Thymus (tissue), 11 donors: ENCODE measurements at regions not wholly inside any gene's neighbourhood (a gene's known extent, or its start where the extent isn't known, plus 50 kb on each side); places are given as distances from the start of the nearest gene placed in this dataset.

Experiments used
- DNase-seq, 9 donors: peaks; one replicate each; pipeline ENCODE4 v3.0.0-alpha.2; 2013; ENCODE audit warnings: low spot score in 9 of 9, low read depth in 6 of 9, missing footprints in 1 of 9
- H3K27ac ChIP-seq, 2 donors: one replicate each; pipeline ENCODE4 v1.5.1; 2013; ENCODE audit warnings: control low read depth in 1 of 2, low read depth in 1 of 2, low read length in 1 of 2, mild to moderate bottlenecking in 1 of 2, moderate library complexity in 1 of 2
- H3K27me3 ChIP-seq, 2 donors: one replicate each; pipeline ENCODE4 v1.5.1; 2013; ENCODE audit warnings: low read length in 1 of 2; ENCODE audit not compliant: control insufficient read depth in 2 of 2, insufficient read depth in 1 of 2
- H3K36me3 ChIP-seq, 2 donors: one replicate each; pipeline ENCODE4 v1.5.1; 2013; ENCODE audit warnings: low read length in 1 of 2, mild to moderate bottlenecking in 1 of 2, moderate library complexity in 1 of 2; ENCODE audit not compliant: control insufficient read depth in 2 of 2, insufficient read depth in 2 of 2
- H3K4me1 ChIP-seq, 2 donors: one replicate each; pipeline ENCODE4 v1.5.1; 2013; ENCODE audit warnings: low read length in 2 of 2; ENCODE audit not compliant: control insufficient read depth in 2 of 2, insufficient read depth in 2 of 2
- H3K4me3 ChIP-seq, 2 donors: one replicate each; pipeline ENCODE4 v1.5.1; 2013; ENCODE audit warnings: low read length in 2 of 2, control low read depth in 1 of 2, mild to moderate bottlenecking in 1 of 2
- H3K9me3 ChIP-seq, 2 donors: one replicate each; pipeline ENCODE4 v1.5.1; 2013; ENCODE audit warnings: low read length in 1 of 2, mild to moderate bottlenecking in 1 of 2; ENCODE audit not compliant: control insufficient read depth in 2 of 2, insufficient read depth in 1 of 2
- WGBS: extraction: QIAGEN DNeasy Blood & Tissue Kit; methylation state at CpG from one replicate; pipeline ENCODE4 v1.1.7; 2013; 5-methylcytosine and 5-hydroxymethylcytosine counted together
- donor health status: healthy.

GRCh38 chr1:209219791-209220524 lies 363.6 kb upstream of the CAMK1G start:
- H3K4me3 ChIP-seq: no peak overlapping the region
- no peaks in the 10 kb centered on the region for H3K36me3 ChIP-seq
- DNase-seq: peak in 6 of 9 donors; percentile 18 to 72 (median 33)
- H3K27me3 ChIP-seq: no peaks in the 10 kb centered on the region
- H3K4me1 ChIP-seq: peaks cover 9 to 10% of the 10 kb centered on the region in 2 donors
- H3K27ac ChIP-seq: no peak overlapping the region
- peaks cover 0 to 4% of the 10 kb centered on the region in 2 donors for H3K9me3 ChIP-seq
- 22% methylated on average over 16 of the region's 16 CpGs for WGBS

- Histone ChIP-seq H3K4me1 (peaks cover 9 to 10% of the 10 kb centered on the region in 2 donors), H3K9me3 (no peaks in the 10 kb centered on the region), H3K36me3 (no peaks in the 10 kb centered on the region), H3K27me3 (no peaks in the 10 kb centered on the region), H3K27ac (no peak overlapping the region), H3K4me3 (no peak overlapping the region)
- no peak for DNase-seq
- 99% methylated on average over 5 of the region's 5 CpGs for WGBS
Observed at GRCh38 chr1:209222826-209223225, 360.7 kb upstream of the CAMK1G start.

- no peak overlapping the region for H3K27ac ChIP-seq
- WGBS: 0% methylated on average over 1 of the region's 1 CpG
- H3K4me1 ChIP-seq: peaks cover 9 to 10% of the 10 kb centered on the region in 2 donors
Observed at GRCh38 chr1:209223791-209224190, 359.7 kb upstream of the CAMK1G start.

GRCh38 chr1:209224886-209225285 lies 358.6 kb upstream of the CAMK1G start:
- Histone ChIP-seq H3K36me3 (no peaks in the 10 kb centered on the region), H3K27me3 (no peaks in the 10 kb centered on the region), H3K9me3 (no peaks in the 10 kb centered on the region), H3K4me1 (peaks cover 7 to 8% of the 10 kb centered on the region in 2 donors), H3K4me3 (no peak overlapping the region), H3K27ac (no peak overlapping the region)
- no peak for DNase-seq
- whole genome bisulfite sequencing: 97% methylated on average over 4 of the region's 4 CpGs

More at GRCh38 chr1:209223791-209224190, 359.7 kb upstream of the CAMK1G start:
- no peak for DNase-seq
- Histone ChIP-seq H3K27me3 (no peaks in the 10 kb centered on the region), H3K9me3 (no peaks in the 10 kb centered on the region), H3K36me3 (no peaks in the 10 kb centered on the region), H3K4me3 (no peak overlapping the region)

GRCh38 chr1:209227171-209227570 lies 356.3 kb upstream of the CAMK1G start:
- WGBS: 90% methylated on average over 6 of the region's 6 CpGs
- no peak for DNase-seq
- Histone ChIP-seq H3K36me3 (no peaks in the 10 kb centered on the region), H3K27ac (no peak overlapping the region), H3K4me3 (no peak overlapping the region), H3K27me3 (peaks cover 6 to 13% of the 10 kb centered on the region in 2 donors), H3K9me3 (peaks cover 1 to 4% of the 10 kb centered on the region in 2 donors), H3K4me1 (no peaks in the 10 kb centered on the region)

GRCh38 chr1:209227941-209228340 lies 355.6 kb upstream of the CAMK1G start:
- no peak for DNase-seq
- no peaks in the 10 kb centered on the region for H3K36me3 ChIP-seq
- peaks cover 1 to 8% of the 10 kb centered on the region in 2 donors for H3K9me3 ChIP-seq
- H3K4me1 ChIP-seq: no peaks in the 10 kb centered on the region
- H3K4me3 ChIP-seq: no peak overlapping the region
- peaks cover 6 to 20% of the 10 kb centered on the region in 2 donors for H3K27me3 ChIP-seq
- WGBS: 87% methylated on average over 3 of the region's 3 CpGs
- no peak overlapping the region for H3K27ac ChIP-seq

GRCh38 chr1:209229494-209230061 lies 353.9 kb upstream of the CAMK1G start:
- 89% methylated on average over 3 of the region's 3 CpGs for WGBS
- DNase-seq: peak in 1 of 9 donors; percentile 12
- H3K9me3 ChIP-seq: peaks cover 1 to 8% of the 10 kb centered on the region in 2 donors
- H3K4me3 ChIP-seq: no peak overlapping the region
- H3K27me3 ChIP-seq: peaks cover 6 to 24% of the 10 kb centered on the region in 2 donors
- H3K4me1 ChIP-seq: no peaks in the 10 kb centered on the region
- peak overlapping the region in 1 of 2 donors; percentile 21 for H3K27ac ChIP-seq
- H3K36me3 ChIP-seq: no peaks in the 10 kb centered on the region

GRCh38 chr1:209230314-209230713 lies 353.2 kb upstream of the CAMK1G start:
- H3K4me3 ChIP-seq: no peak overlapping the region
- no peaks in the 10 kb centered on the region for H3K4me1 ChIP-seq
- H3K27me3 ChIP-seq: peaks cover 6 to 24% of the 10 kb centered on the region in 2 donors
- peaks cover 1 to 8% of the 10 kb centered on the region in 2 donors for H3K9me3 ChIP-seq
- H3K36me3 ChIP-seq: no peaks in the 10 kb centered on the region
- 93% methylated on average over 1 of the region's 1 CpG for WGBS
- DNase-seq: no peak
- no peak overlapping the region for H3K27ac ChIP-seq

- Histone ChIP-seq H3K4me3 (no peak overlapping the region), H3K27ac (no peak overlapping the region), H3K4me1 (no peaks in the 10 kb centered on the region), H3K27me3 (peaks cover 6 to 24% of the 10 kb centered on the region in 2 donors), H3K9me3 (peaks cover 1 to 8% of the 10 kb centered on the region in 2 donors), H3K36me3 (no peaks in the 10 kb centered on the region)
- DNase-seq: no peak
- WGBS: 35% methylated on average over 84 of the region's 84 CpGs
Observed at GRCh38 chr1:209231476-209232156, 351.9 kb upstream of the CAMK1G start.
